Astrocyte (in vitro differentiated cells and primary cell): ENCODE measurements at regions not wholly inside any gene's neighbourhood (a gene's known extent, or its start where the extent isn't known, plus 50 kb on each side); places are given as distances from the start of the nearest gene placed in this dataset.

Experiments
- DNase-seq: peaks from one replicate; pipeline ENCODE4 v3.0.0-alpha.2; 2010; ENCODE audit warnings: low read depth
- FAIRE-seq: peaks from 2 replicates; lab custom pipeline; 2011; peaks lifted over from hg19 to GRCh38; lab: Jason Lieb, UNC
- H2AFZ ChIP-seq: 2 replicates; pipeline ENCODE4 v1.6.0; 2012; ENCODE audit warnings: low read depth, low read length, inconsistent platforms
- H3K27ac ChIP-seq: 2 replicates; pipeline ENCODE4 v1.5.1; 2011; ENCODE audit warnings: low read depth, low read length, inconsistent platforms
- H3K27me3 ChIP-seq: 2 replicates; pipeline ENCODE4 v1.6.0; 2011; ENCODE audit warnings: low read length, inconsistent platforms; ENCODE audit not compliant: insufficient read depth
- H3K36me3 ChIP-seq: 2 replicates; pipeline ENCODE4 v1.5.1; 2011; ENCODE audit warnings: low read length, inconsistent platforms; ENCODE audit not compliant: insufficient read depth
- H3K4me1 ChIP-seq: 2 replicates; pipeline ENCODE4 v1.5.1; 2011; ENCODE audit warnings: low read length, inconsistent platforms; ENCODE audit not compliant: insufficient read depth
- H3K4me2 ChIP-seq: 2 replicates; pipeline ENCODE4 v1.6.0; 2012; ENCODE audit warnings: low read length, inconsistent platforms
- H3K4me3 ChIP-seq: 2 replicates; pipeline ENCODE4 v1.5.1; 2011; ENCODE audit warnings: low read depth, mild to moderate bottlenecking, low read length, inconsistent platforms; ENCODE audit not compliant: insufficient read depth
- H3K79me2 ChIP-seq: 2 replicates; pipeline ENCODE4 v1.6.0; 2012; ENCODE audit warnings: mild to moderate bottlenecking, low read length, inconsistent platforms; ENCODE audit not compliant: insufficient read depth
- H3K9ac ChIP-seq: 2 replicates; pipeline ENCODE4 v1.6.0; 2012; ENCODE audit warnings: mild to moderate bottlenecking, low read length, inconsistent platforms
- H3K9me3 ChIP-seq: 2 replicates; pipeline ENCODE4 v1.5.1; 2012; ENCODE audit warnings: low read depth, mild to moderate bottlenecking, low read length, inconsistent platforms; ENCODE audit not compliant: insufficient read depth
- H4K20me1 ChIP-seq: 2 replicates; pipeline ENCODE4 v1.6.0; 2012; ENCODE audit warnings: low read length, inconsistent platforms; ENCODE audit not compliant: insufficient read depth
- H3K27ac Mint-ChIP-seq: one replicate; pipeline ENCODE4 v1.8.0; 2021; ENCODE audit warnings: mild to moderate bottlenecking, mixed read lengths; ENCODE audit not compliant: unreplicated experiment
- H3K27me3 Mint-ChIP-seq: one replicate; pipeline ENCODE4 v1.8.0; 2021; ENCODE audit warnings: low read depth, mixed read lengths; ENCODE audit not compliant: unreplicated experiment
- H3K36me3 Mint-ChIP-seq: one replicate; pipeline ENCODE4 v1.8.0; 2021; ENCODE audit warnings: low read depth, mixed read lengths; ENCODE audit not compliant: unreplicated experiment
- H3K4me1 Mint-ChIP-seq: one replicate; pipeline ENCODE4 v1.8.0; 2021; ENCODE audit warnings: low read depth, mixed read lengths; ENCODE audit not compliant: unreplicated experiment
- H3K4me3 Mint-ChIP-seq: one replicate; pipeline ENCODE4 v1.8.0; 2021; ENCODE audit warnings: mild to moderate bottlenecking, moderate library complexity, mixed read lengths; ENCODE audit not compliant: unreplicated experiment
- H3K9me3 Mint-ChIP-seq: one replicate; pipeline ENCODE4 v1.8.0; 2021; ENCODE audit warnings: mild to moderate bottlenecking, mixed read lengths; ENCODE audit not compliant: unreplicated experiment
- EZH2 ChIP-seq: IDR thresholded peaks from 2 replicates; pipeline ENCODE4 v1.6.1; 2012; ENCODE audit warnings: mild to moderate bottlenecking, low read length, inconsistent platforms; ENCODE audit not compliant: insufficient read depth
- TF ChIP-seq, protein P1 (sequence below): IDR thresholded peaks from 2 replicates; pipeline ENCODE4 v1.5.1; 2011; ENCODE audit warnings: low read depth, mild to moderate bottlenecking, inconsistent platforms, low read length, moderate library complexity; ENCODE audit not compliant: insufficient read depth

DNA sequence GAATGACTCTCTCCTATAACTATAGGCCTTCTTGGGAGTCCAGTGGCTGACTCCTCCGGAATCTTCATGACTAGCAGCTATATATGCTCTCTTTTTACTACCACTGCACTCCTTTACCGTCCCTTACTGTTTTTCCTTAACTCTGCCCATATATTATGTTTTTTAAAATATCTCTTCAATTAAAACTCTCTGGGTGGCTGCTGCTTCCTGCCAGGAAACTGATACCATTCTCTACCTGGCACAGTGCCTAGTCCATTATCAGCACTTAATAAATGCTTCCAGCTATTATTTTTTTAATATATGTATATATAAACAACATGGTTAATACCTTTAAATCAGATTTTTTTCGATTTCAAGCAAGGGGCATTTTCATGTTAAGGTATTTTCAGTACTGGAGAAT is 136.6 kb upstream of the FAM47B start:
- H3K27ac Mint-ChIP-seq = no peak overlapping the region
- no peak overlapping the region for H3K4me2 ChIP-seq
- no peaks in the 10 kb centered on the region for H3K9me3 Mint-ChIP-seq
- H4K20me1 ChIP-seq = no peaks in the 10 kb centered on the region
- no peak overlapping the region for H3K4me3 Mint-ChIP-seq
- H3K27ac ChIP-seq = no peak overlapping the region
- H3K9me3 ChIP-seq = no peaks in the 10 kb centered on the region
- H3K4me1 ChIP-seq = peaks cover 10% of the 10 kb centered on the region
- no peak overlapping the region for H2AFZ ChIP-seq
- H3K36me3 ChIP-seq = no peaks in the 10 kb centered on the region
- no peaks in the 10 kb centered on the region for H3K36me3 Mint-ChIP-seq
- H3K9ac ChIP-seq = no peak overlapping the region
- H3K4me3 ChIP-seq = no peak overlapping the region
- peaks cover 16% of the 10 kb centered on the region for H3K4me1 Mint-ChIP-seq
- no peaks in the 10 kb centered on the region for H3K27me3 Mint-ChIP-seq
- FAIRE-seq (peak; percentile 82), DNase-seq (no peak)
- no peaks in the 10 kb centered on the region for H3K27me3 ChIP-seq
- TF ChIP-seq EZH2 = no peak
- TF ChIP-seq, protein P1, sequence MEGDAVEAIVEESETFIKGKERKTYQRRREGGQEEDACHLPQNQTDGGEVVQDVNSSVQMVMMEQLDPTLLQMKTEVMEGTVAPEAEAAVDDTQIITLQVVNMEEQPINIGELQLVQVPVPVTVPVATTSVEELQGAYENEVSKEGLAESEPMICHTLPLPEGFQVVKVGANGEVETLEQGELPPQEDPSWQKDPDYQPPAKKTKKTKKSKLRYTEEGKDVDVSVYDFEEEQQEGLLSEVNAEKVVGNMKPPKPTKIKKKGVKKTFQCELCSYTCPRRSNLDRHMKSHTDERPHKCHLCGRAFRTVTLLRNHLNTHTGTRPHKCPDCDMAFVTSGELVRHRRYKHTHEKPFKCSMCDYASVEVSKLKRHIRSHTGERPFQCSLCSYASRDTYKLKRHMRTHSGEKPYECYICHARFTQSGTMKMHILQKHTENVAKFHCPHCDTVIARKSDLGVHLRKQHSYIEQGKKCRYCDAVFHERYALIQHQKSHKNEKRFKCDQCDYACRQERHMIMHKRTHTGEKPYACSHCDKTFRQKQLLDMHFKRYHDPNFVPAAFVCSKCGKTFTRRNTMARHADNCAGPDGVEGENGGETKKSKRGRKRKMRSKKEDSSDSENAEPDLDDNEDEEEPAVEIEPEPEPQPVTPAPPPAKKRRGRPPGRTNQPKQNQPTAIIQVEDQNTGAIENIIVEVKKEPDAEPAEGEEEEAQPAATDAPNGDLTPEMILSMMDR = no peak
- H3K79me2 ChIP-seq = no peaks in the 10 kb centered on the region

DNA sequence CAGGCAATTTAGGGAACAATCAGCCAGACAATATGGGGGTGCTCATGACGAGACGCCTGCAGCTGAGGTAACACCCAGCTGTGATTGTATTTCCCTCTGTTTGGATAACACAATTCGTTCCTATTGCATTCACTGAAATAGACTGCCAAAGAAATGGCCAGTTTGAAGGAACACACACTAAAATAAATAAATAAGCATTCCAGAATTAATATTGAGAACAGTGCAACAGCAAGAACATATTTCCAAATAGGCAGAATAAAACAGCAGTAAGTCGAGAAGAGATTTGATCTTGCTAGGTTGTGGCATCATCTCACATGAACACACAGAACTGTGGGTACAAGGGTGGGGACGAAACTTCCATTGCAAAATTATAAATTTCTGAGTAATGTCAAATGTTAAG is 133.5 kb upstream of the FAM47B start:
- Histone ChIP-seq H2AFZ (no peak overlapping the region), H4K20me1 (no peaks in the 10 kb centered on the region), H3K27ac (no peak overlapping the region), H3K4me2 (no peak overlapping the region), H3K79me2 (no peaks in the 10 kb centered on the region), H3K4me1 (peaks cover 11% of the 10 kb centered on the region), H3K4me3 (no peak overlapping the region), H3K36me3 (no peaks in the 10 kb centered on the region), H3K9ac (no peak overlapping the region), H3K9me3 (no peaks in the 10 kb centered on the region), H3K27me3 (no peaks in the 10 kb centered on the region)
- Mint-ChIP-seq H3K4me1 (peaks cover 18% of the 10 kb centered on the region), H3K27me3 (no peaks in the 10 kb centered on the region), H3K4me3 (no peak overlapping the region), H3K9me3 (no peaks in the 10 kb centered on the region), H3K36me3 (no peaks in the 10 kb centered on the region), H3K27ac (no peak overlapping the region)
- FAIRE-seq (peak; percentile 13), DNase-seq (no peak)
- TF ChIP-seq EZH2 = no peak
- TF ChIP-seq, protein P1 = no peak

DNA sequence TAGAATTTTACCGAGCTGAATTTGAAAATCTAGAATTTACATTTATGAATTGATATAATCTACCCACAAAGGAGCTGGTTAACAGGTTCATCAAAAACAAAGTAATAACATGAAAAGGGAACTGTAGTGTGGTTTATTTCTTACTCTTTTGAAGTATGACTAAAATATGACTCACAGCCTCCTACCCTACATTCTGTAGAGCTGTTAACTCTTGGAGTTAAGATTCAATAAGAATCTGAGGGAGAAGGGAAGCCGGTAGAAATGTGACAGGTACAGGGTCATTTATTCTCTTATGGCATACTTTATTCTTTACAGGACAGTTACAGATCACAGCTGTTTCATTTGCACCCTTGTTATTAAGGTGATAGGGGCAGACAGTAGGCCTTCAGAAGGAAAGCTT is 132.2 kb upstream of the FAM47B start:
- H4K20me1 ChIP-seq = no peaks in the 10 kb centered on the region
- peak; percentile 60 for DNase-seq
- H3K36me3 Mint-ChIP-seq = no peaks in the 10 kb centered on the region
- no peaks in the 10 kb centered on the region for H3K36me3 ChIP-seq
- peaks cover 11% of the 10 kb centered on the region for H3K4me1 ChIP-seq
- H2AFZ ChIP-seq = no peak overlapping the region
- H3K9me3 ChIP-seq = no peaks in the 10 kb centered on the region
- H3K27ac ChIP-seq = peak overlapping the region; percentile 58
- no peak for FAIRE-seq
- TF ChIP-seq, protein P1 = no peak
- no peak for TF ChIP-seq EZH2
- H3K27me3 ChIP-seq = no peaks in the 10 kb centered on the region
- peak overlapping the region; percentile 39 for H3K4me3 ChIP-seq
- H3K4me3 Mint-ChIP-seq = no peak overlapping the region
- no peaks in the 10 kb centered on the region for H3K9me3 Mint-ChIP-seq
- H3K27me3 Mint-ChIP-seq = no peaks in the 10 kb centered on the region
- peak overlapping the region; percentile 81 for H3K4me2 ChIP-seq
- peak overlapping the region; percentile 41 for H3K9ac ChIP-seq
- peaks cover 18% of the 10 kb centered on the region for H3K4me1 Mint-ChIP-seq
- H3K79me2 ChIP-seq = no peaks in the 10 kb centered on the region
- H3K27ac Mint-ChIP-seq = no peak overlapping the region
